Breast epithelium (tissue), 3 donors: ENCODE measurements at regions not wholly inside any gene's neighbourhood (a gene's known extent, or its start where the extent isn't known, plus 50 kb on each side); places are given as distances from the start of the nearest gene placed in this dataset.

ENCODE experiments used
- CTCF ChIP-seq, 3 donors: fragments of 450-650 bp; IDR thresholded peaks; one replicate each; pipeline ENCODE4 v1.5.1; 2016 to 2017; ENCODE audit warnings: antibody characterized with exemption in 3 of 3, mild to moderate bottlenecking in 3 of 3, moderate library complexity in 3 of 3
- POLR2A ChIP-seq: fragments of 450-650 bp; IDR thresholded peaks from one replicate; pipeline ENCODE4 v1.6.1; 2016; ENCODE audit warnings: antibody characterized with exemption, mild to moderate bottlenecking, moderate library complexity
- POLR2AphosphoS5 ChIP-seq, 3 donors: sonication (generic); formaldehyde crosslinking; IDR thresholded peaks; one replicate each; pipeline ENCODE4 v1.6.1; 2017; ENCODE audit warnings: antibody characterized with exemption in 3 of 3

- TF ChIP-seq POLR2A (no peak), CTCF (IDR thresholded peaks at IDR 0.05) (no peak), POLR2AphosphoS5 (IDR thresholded peaks at IDR 0.05) (no peak)
These were observed 484.6 kb downstream of the AACS start for GRCh38 chr12:125549836-125550235.
